ENCODE measurements at regions not wholly inside any gene's neighbourhood (a gene's known extent, or its start where the extent isn't known, plus 50 kb on each side); places are given as distances from the start of the nearest gene placed in this dataset.

GRCh38 chr20:20992686-20993360, 113.3 kb downstream of the LINC00237 start:
- no peak for DNase-seq

DNA sequence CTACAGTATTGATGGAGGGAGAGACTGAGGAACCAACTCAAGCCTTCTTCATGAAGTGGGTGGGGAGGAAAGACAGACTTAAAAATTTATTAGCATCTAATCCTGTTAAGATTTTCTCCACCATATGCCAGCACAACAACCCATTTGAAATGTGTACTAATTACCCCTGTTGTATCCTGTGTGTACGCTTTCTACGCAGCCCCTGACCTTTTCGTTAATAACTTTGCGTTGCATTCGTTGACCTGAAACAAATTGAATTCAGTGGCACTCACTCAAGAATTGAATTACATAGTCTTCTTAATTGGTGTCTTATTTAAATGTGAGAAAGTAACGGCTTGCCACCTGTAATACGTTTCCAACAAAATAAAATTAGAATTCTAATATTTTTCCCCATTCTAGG, 113.9 kb downstream of the LINC00237 start:
- no peak for DNase-seq

- DNase-seq: no peak
These were observed 117.1 kb downstream of the LINC00237 start for GRCh38 chr20:20989081-20989480.

- DNase-seq: no peak
These were observed 126.2 kb downstream of the LINC00237 start for GRCh38 chr20:20979934-20980333.

- no peak for DNase-seq
These were observed 128.4 kb downstream of the LINC00237 start for GRCh38 chr20:20977786-20978185.

DNA sequence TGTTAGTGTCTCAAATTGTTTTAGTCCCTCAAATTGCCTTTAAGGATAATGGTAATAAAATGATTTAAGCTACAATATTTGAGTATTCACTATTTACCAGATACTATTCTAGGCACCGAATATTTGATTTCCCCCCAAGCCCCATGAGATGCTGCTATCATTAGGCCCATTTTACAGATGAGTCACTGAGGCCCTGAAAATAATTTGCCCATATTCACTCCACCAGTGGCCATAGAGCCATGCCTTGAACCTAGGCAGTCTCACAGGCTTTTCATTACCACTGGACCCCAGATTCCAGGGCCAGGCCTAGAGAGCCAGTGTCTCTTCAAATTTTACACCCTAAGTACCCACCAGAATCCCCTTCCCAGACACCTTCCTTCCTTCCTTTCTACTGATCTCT, 133.7 kb downstream of the LINC00237 start:
- no peak for DNase-seq

DNA sequence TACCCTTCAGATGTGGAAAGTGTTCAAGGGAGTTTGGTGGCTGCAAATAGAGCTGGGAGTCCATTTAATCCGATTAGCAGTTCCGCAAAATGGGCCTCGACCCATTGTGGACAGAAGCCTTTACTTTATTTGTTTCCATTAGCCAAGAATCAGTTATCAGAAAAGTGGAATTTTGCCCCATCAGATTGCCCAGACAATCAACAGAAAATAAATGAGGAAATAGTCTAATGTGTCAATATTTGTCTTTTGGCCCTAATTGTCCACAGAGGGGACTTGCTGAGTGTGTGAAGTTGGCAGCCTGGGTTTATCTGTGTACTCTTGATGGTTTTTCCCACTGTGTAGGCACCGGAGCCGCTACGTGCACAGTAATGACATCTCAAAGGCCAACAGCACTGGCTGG, 134.3 kb downstream of the LINC00237 start:
- no peak for DNase-seq

DNA sequence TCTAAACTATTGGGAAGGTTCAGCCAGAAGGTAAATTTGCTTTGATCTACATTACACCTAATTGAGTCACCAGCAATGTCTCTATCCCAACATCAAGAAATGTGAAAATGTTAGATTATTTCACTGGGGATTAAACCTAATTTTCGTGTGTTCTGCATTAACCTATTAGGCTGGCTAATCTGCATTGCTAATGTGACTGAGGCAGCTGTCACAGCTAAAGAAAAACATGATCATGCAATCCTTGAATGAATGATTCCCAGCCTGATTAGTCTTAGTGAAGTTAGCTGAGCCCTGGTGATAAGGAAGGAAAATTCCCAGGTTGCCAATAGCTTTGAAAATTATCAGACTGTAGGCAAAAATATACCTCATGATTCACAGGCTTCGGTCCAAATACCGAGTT, 135.3 kb downstream of the LINC00237 start:
- no peak for DNase-seq

DNA sequence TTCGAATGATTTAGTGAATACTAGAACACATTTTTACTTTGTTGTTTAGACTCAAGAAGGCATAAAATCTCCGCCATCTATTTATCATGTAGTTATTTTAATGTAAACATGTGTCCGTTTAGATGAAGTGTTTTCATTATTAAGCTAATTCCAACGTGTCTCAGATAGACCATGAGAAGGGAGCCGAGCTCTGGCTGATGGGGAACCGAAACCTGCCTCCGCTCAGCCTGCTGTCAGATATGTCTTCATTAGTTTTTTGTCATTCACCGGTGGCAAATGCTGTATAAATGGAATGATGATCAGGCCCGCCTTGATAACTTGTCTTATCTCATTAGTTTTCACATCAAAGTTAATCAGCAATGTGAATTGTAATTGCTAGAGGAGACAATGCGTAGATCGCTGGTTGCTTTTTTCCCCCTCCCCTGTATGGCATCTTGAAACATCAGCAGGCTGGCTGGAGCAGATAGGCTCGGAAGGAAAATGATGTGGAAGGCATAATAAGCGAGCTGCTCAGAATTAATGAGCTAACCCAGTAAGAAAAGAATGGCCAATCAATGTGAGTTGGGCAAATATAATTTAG, 136.4 kb downstream of the LINC00237 start:
- DNase-seq: no peak

DNA sequence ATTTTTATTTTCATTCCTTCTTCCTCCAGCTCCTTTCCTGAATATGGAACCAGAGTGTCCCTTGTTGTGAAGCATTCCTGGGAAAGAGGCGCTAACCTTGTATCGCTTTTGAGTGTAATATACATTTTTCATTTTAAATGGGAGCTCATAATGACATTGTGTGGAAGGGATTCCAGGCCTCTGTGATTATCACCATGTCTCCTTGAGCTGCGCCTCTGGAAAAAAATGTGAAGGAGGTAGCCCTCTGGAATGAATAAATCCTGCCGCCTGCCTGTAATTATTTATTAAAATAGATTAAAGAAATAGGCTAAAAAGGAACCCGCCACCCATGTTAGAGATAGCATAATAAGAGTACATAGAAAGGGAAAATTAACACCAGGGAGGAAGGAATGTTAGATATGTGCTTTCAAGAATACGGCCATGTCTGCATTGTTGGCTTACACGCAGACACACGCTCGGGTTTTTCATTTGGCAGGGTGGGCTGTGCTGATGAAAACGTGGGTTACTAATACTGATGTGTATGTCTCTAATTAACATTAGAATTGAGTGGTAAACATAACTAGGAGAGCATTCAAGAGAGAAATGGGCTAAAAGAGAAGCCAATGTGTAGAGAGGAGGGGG, 138.5 kb downstream of the LINC00237 start:
- DNase-seq: no peak

GRCh38 chr20:20966171-20966570, 140.0 kb downstream of the LINC00237 start:
- no peak for DNase-seq

DNA sequence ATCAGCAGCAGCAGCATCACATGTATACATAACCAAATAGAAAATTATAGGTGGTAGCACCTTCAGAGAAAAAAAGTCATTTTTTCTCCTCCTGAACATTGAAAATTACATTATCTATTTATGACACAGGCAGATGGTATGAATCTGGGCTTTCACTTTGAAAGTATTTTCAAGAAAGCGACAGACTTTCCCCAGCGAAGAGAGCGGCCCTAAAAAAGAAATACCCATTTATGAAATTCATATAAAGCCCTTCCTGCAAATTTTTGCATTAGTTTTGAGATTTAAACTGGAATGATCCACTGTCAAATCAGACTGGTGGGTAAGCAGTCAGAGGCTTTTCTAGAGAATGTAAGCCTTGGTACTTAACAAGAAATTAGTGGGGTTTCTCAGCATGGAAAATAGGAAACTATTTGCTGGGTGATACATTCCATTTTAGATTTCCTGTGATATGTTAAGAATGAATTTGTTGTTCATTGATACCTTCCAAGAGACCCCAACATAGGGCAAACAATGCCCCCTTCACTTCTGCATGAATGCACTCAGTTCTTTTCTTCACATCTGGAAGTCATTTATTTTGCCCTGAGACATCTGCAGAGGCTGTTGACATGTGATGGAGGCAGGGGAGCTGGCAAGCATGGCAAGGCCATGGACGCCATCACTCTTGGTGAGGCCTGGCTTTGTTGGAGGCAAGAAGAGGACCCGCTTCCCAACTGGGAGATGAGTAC, 147.0 kb downstream of the LINC00237 start:
- DNase-seq: no peak

DNA sequence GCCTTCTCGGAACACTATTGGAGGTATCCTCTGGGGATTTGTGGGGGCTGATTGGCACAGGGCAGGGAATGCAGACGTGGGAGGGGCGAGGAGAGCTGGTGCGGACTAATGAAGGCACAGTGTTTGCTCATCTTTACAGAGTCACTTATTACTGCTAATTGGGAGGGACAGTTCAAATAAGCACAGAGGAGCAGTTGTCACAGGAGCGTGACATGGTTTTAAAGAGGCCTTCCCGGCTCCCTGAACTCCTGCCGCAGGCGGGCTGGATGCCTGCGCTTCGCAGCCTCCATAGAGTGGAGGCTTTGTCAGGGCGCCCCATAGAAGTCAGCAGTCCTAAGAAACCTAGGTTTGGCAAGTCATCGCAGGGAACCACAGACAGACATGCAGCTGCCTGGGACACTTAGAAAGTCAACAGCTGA, 149.6 kb downstream of the LINC00237 start:
- DNase-seq: no peak

GRCh38 chr20:20955892-20956291, 150.3 kb downstream of the LINC00237 start:
- no peak for DNase-seq

GRCh38 chr20:20953738-20954618, 152.2 kb downstream of the LINC00237 start:
- DNase-seq: no peak

DNA sequence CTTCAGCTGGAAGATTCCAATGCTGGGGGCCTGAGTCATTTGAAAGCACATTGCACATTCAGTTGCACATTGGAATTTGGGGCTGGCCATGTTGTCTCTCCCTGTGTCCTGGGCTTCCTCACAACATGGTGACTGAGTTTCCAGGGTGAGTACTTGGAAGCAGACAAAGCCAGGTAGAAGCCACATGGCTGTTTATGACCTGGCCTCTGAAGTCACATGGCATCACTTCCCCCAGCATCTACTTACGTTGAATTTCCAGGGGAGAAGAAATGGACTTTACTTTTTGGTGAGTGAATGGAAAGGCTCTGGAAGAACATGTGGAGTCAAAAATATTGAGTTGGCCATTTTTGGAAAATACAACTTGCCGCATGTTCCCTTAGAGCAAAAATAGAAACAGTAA, 155.5 kb downstream of the LINC00237 start:
- no peak for DNase-seq

DNA sequence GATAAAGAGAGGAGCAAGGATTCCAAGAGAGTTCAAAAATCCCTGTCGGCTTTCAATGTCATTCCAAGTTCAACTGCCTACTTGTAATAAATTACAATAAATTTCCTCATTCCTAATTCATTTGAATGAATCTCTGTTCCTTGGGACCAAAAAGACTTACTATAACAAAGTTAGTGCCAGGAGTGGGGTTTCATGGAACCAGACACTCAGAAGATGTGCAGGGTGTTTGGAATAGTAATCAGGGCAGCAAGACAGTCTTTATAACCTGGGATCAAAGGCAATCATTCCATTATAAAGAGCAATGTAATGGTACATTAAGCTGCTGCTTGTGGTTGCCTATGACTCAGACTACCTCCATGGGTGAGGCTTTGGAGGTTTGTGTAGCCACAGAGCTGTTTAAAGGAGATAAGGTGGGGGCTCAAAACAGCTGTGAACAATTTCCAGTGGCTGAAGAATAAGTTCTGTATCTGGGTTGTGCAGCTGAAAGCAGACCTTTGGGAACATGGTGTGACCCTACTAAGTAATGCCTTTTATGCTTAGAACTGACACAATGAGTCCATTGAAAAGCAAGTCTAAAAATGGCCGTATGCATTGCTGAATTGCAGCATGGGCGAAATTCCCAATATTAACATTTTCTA, 159.9 kb downstream of the LINC00237 start:
- no peak for DNase-seq

DNA sequence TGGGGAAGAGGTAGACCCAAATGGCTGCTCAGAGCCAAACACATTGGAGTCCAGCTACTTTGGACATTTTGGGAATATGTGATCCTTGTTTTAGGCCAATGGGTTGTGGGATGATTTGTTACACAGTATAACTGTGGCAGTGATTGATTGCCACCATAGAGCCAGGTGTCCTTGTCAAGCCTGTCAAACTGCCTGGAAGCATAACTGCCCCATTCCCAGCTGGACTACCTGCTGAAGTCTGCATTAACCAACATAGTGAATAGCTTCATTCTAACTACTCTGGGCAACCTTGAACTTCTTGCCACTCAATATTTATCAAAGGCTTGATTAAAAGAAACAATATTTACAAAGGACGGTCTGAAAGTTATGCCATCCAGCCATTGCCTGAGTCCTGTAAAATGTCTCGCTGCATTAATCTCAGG, 164.7 kb downstream of the LINC00237 start:
- DNase-seq: no peak

- no peak for DNase-seq
These were observed 167.2 kb downstream of the LINC00237 start for GRCh38 chr20:20939006-20939405.

- DNase-seq: no peak
These were observed 167.6 kb downstream of the LINC00237 start for GRCh38 chr20:20938599-20938998.

DNA sequence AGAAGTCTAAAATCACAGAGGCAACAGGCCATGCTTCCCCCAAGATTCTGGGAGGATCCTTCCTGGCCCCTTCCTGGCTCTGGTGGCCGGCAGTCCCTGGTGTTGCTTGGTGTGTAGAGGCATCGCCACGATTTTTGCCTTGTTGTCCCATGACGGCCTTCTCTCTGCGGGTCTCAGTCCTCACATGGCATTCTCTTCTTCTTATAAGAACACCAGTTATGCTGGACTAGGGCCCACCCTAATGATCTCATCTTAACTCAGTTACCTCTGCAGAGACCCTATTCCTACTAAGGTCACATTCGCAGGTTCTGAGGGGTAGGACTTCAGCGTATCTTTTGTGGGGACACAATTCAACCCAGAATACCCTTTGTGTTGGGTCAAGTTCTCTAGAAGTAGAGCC, 168.0 kb downstream of the LINC00237 start:
- no peak for DNase-seq

Data from activated CD4-positive, alpha-beta T cell treated with anti-CD3 and anti-CD28 coated beads, Interleukin-10, Interleukin-2, amounts not matched to agents 100 ng/mL and 50 ng/mL, durations not matched to agents 16 hours and 8 hours (primary cell).